ES-I3 (cell line): ENCODE measurements at regions not wholly inside any gene's neighbourhood (a gene's known extent, or its start where the extent isn't known, plus 50 kb on each side); places are given as distances from the start of the nearest gene placed in this dataset.
A peak's percentile ranks its signal among the peaks of the same experiment; 100 is the strongest.

Experiments used
- H3K36me3 ChIP-seq: 2 replicates; pipeline ENCODE4 v1.6.1; 2013; ENCODE audit warnings: mild to moderate bottlenecking, low read length, control low read depth, moderate library complexity; ENCODE audit not compliant: insufficient read depth
- H3K4me1 ChIP-seq: 2 replicates; pipeline ENCODE4 v1.6.1; 2013; ENCODE audit warnings: mild to moderate bottlenecking, control low read depth, low read length; ENCODE audit not compliant: insufficient read depth
- H3K9ac ChIP-seq: 2 replicates; pipeline ENCODE4 v1.6.1; 2013; ENCODE audit warnings: low read depth, mild to moderate bottlenecking, low read length, moderate library complexity
- H3K9me3 ChIP-seq: 2 replicates; pipeline ENCODE4 v1.6.1; 2013; ENCODE audit warnings: mild to moderate bottlenecking, low read length, moderate library complexity; ENCODE audit not compliant: control insufficient read depth, insufficient read depth

GRCh38 chr9:119588874-119589744 is 219.9 kb upstream of the BRINP1 start:
- no peaks in the 10 kb centered on the region for H3K36me3 ChIP-seq
- H3K9ac ChIP-seq, result no peak overlapping the region
- no peaks in the 10 kb centered on the region for H3K4me1 ChIP-seq
- H3K9me3 ChIP-seq, result no peaks in the 10 kb centered on the region

GRCh38 chr9:119577881-119578280 is 208.6 kb upstream of the BRINP1 start:
- Histone ChIP-seq H3K9me3 (no peaks in the 10 kb centered on the region), H3K36me3 (no peaks in the 10 kb centered on the region), H3K4me1 (no peaks in the 10 kb centered on the region), H3K9ac (no peak overlapping the region)

GRCh38 chr9:119559986-119560385 is 190.8 kb upstream of the BRINP1 start:
- Histone ChIP-seq H3K4me1 (peaks cover 4% of the 10 kb centered on the region; the same call in 1 of the 2 replicates), H3K9me3 (no peaks in the 10 kb centered on the region), H3K9ac (no peak overlapping the region), H3K36me3 (no peaks in the 10 kb centered on the region)

DNA sequence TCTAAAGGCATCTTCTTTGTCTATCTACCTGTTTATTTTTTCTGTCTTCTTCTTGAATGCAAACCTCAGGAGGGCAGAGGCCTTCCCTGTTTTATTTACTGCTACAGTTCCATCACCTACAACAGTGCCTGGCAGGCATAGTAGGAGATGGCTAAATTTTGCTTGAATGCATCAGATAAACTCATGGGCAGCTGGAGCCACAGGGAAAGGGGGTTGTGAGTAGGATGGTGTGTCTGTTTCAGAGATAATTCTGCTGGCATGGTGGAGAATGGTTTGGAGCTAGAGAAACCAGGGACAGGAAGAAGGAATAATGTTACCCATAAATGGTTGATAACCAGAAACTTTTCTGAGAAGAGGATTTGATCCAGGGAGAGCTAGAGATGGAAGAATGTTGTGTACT is 189.8 kb upstream of the BRINP1 start:
- H3K4me1 ChIP-seq, result peaks cover 4% of the 10 kb centered on the region; the same call in 1 of the 2 replicates
- no peaks in the 10 kb centered on the region for H3K36me3 ChIP-seq
- H3K9me3 ChIP-seq, result no peaks in the 10 kb centered on the region
- H3K9ac ChIP-seq, result no peak overlapping the region

DNA sequence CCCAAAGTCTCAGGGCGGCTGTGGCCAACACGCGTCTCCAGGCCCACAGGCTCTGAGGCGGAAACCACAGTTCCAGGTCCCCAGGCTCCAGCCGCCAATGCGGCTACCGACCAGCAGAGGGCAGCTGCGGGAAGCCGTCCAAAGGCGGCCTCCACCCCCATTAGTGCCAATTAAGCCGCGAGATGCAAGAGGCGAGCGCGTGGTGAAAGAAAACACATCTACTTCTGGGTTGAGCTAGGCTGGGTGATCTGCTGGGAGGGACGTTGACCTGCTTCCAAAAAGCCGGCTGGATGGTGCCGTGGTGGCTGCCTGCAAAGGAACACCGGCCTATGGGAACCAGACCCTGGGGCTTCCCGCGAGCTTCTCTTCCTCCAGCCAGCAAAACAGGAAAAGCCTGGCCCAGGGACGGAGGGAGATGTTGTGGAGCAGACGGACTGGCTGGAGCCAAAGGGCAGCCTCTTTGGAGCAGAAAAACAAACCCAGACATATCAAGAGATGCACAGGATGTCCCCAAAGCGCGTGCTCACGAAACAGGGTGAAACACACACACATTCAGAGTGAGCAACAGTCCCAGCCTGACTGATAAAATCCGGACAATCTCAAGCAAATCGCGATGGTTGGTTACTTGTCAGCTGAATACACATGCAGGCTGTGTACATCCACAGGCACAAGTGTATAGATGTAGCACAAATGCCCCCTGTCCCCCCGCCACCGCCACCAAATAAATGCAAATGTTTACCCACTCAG is 187.1 kb upstream of the BRINP1 start:
- Histone ChIP-seq H3K9ac (peak overlapping the region; percentile 25; the same call in 1 of the 2 replicates), H3K9me3 (no peaks in the 10 kb centered on the region), H3K36me3 (no peaks in the 10 kb centered on the region), H3K4me1 (no peaks in the 10 kb centered on the region)

GRCh38 chr9:119544492-119544891 is 175.3 kb upstream of the BRINP1 start:
- no peaks in the 10 kb centered on the region for H3K4me1 ChIP-seq

DNA sequence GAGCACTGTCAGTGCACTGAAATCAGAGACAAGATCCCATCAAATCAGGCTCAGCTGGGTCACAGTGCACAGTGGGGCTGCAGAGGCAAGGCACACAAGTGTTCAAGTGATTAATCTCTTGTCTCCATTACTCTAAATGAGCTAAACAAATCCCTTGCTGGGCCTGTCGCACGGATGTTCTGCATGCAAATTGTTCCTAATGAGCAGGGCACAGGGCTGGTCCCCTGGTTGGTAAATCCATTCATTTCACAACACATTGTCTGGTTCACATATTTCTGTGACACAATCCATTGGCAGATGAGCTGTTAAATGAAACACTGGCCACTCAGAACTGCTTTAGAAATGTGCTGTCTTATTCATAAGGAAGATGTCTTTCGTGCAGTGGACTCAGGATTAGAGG is 167.9 kb upstream of the BRINP1 start:
- H3K36me3 ChIP-seq, result no peaks in the 10 kb centered on the region
- H3K9me3 ChIP-seq, result no peaks in the 10 kb centered on the region
- no peak overlapping the region for H3K9ac ChIP-seq
- H3K4me1 ChIP-seq, result peaks cover 4% of the 10 kb centered on the region

More at GRCh38 chr9:119544492-119544891, 175.3 kb upstream of the BRINP1 start:
- no peak overlapping the region for H3K9ac ChIP-seq
- no peaks in the 10 kb centered on the region for H3K9me3 ChIP-seq
- no peaks in the 10 kb centered on the region for H3K36me3 ChIP-seq

DNA sequence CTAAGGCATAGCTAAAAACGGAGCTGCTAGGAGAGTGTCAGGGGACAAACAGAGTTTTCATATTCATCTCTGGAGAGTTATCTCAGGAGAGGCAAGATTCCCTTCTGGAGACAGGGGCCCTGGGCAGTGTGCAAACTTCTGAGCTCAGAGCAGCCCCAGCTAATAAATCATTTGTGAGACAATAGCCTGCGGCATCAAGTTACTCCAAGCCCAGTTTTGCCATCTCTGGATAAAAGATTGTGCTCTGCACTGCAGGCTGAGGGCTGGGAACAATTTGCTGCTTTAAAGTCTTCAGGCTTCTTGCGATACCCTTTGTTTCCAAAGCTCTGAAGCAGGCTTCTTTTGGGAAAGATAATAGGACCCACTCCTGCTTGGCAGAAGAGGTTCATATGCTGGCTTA is 164.3 kb upstream of the BRINP1 start:
- Histone ChIP-seq H3K4me1 (peaks cover 4% of the 10 kb centered on the region), H3K9ac (no peak overlapping the region), H3K36me3 (no peaks in the 10 kb centered on the region), H3K9me3 (no peaks in the 10 kb centered on the region)

GRCh38 chr9:119526698-119527097 is 157.5 kb upstream of the BRINP1 start:
- H3K36me3 ChIP-seq, result no peaks in the 10 kb centered on the region
- H3K9me3 ChIP-seq, result no peaks in the 10 kb centered on the region
- H3K4me1 ChIP-seq, result no peaks in the 10 kb centered on the region
- no peak overlapping the region for H3K9ac ChIP-seq

- Histone ChIP-seq H3K4me1 (no peaks in the 10 kb centered on the region), H3K9me3 (no peaks in the 10 kb centered on the region), H3K9ac (no peak overlapping the region), H3K36me3 (no peaks in the 10 kb centered on the region)
These were observed 154.3 kb upstream of the BRINP1 start for GRCh38 chr9:119523508-119523907.

DNA sequence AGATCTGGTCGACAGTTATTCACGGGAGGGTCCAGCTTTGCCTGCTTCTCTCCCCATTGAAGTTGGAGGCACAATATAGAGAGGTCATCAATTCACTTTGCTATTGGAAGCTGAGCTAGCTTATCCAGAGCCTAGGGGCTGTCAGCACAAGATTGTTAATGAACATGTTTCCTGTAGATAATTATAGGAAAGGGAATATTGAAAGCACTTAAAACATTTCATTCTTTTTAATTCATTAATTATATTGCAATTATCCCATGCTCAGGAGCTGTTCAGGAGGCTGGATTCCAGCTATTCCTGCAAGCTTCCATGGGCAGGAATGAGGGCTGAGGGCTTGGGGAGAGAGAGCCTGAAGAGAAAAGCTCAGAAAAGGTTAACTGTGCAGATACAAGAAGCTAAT is 153.1 kb upstream of the BRINP1 start:
- no peaks in the 10 kb centered on the region for H3K4me1 ChIP-seq
- no peaks in the 10 kb centered on the region for H3K9me3 ChIP-seq
- H3K9ac ChIP-seq, result no peak overlapping the region
- no peaks in the 10 kb centered on the region for H3K36me3 ChIP-seq

DNA sequence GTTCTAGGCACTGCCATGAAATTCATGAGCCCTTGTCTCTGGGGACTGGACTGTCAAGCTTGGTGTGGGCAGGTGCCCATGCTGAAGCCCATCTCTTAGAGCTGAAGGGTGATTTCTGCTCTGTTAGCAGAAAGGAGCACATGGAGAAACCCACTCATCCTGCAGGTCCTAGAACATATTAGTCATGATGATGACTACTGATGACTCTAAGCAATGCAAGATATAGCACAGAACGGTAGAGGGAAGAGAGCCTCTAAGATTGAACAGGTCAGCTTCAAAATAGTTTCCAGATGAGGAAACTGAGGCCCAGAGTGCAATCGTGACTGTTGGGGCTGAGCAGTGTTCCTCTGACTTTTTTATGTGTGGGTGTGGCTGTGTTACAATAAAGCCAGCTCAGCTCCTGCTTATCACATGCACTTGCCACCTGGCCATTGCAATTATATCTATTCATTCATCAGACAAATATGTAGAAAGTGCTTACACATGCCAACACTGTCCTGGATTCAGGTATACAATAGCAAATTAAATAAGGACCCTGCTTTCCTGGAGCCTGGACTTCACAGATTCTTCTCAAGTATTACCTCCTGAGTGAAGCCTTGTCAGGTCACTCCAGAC is 140.2 kb upstream of the BRINP1 start:
- H3K9me3 ChIP-seq, result no peaks in the 10 kb centered on the region
- H3K9ac ChIP-seq, result no peak overlapping the region
- no peaks in the 10 kb centered on the region for H3K4me1 ChIP-seq
- H3K36me3 ChIP-seq, result no peaks in the 10 kb centered on the region

- Histone ChIP-seq H3K9ac (no peak overlapping the region), H3K36me3 (no peaks in the 10 kb centered on the region), H3K4me1 (no peaks in the 10 kb centered on the region), H3K9me3 (no peaks in the 10 kb centered on the region)
These were observed 132.1 kb upstream of the BRINP1 start for GRCh38 chr9:119501374-119501773.

DNA sequence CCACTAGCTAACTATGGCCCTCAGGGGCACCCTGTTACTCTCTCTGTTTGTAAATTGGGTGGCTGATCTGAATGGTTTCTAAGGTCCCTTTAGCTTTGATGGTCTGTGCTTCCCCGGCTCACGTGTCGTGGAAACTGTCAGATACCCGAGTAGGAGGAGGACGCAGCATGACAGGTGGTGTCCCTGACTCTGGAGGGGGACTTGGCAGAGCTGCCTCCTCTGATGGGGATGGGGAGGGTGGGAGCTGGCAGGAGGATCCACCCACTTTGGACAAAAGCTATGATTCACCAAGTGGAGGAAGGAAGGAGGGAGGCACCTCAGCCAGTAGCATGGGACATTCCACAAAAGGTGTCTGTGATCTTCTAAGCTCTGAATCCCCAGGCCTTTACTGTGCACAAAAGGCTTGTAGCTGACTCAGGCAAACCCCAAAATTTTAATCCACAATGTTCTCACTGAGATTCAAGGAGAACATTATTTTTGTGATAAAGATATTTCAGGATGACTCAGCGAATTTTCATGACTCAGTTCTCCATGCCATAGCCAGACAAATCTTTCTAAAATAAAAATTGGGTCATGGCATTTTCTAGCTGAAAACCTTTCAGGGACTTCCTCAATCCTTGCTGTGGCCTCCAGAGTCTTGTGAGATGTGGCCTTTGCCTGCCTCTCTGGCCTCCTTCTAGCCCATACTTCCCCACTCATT is 131.0 kb upstream of the BRINP1 start:
- no peaks in the 10 kb centered on the region for H3K4me1 ChIP-seq
- H3K9me3 ChIP-seq, result no peaks in the 10 kb centered on the region
- H3K9ac ChIP-seq, result no peak overlapping the region
- no peaks in the 10 kb centered on the region for H3K36me3 ChIP-seq
